Transverse colon (tissue), 4 donors: ENCODE measurements at regions not wholly inside any gene's neighbourhood (a gene's known extent, or its start where the extent isn't known, plus 50 kb on each side); places are given as distances from the start of the nearest gene placed in this dataset.

ENCODE experiments used
- POLR2A ChIP-seq: fragments of 450-650 bp; IDR thresholded peaks from one replicate; pipeline ENCODE4 v1.6.1; 2016; ENCODE audit warnings: antibody characterized with exemption, mild to moderate bottlenecking, moderate library complexity
- POLR2AphosphoS5 ChIP-seq, 3 donors: sonication (generic); formaldehyde crosslinking; IDR thresholded peaks; one replicate each; pipeline ENCODE4 v1.6.1; 2016; ENCODE audit warnings: antibody characterized with exemption in 3 of 3
- TF ChIP-seq, protein P1 (sequence below), 5 experiments: fragments of 200-600 bp in 3 of 5; fragments of 450-650 bp in 2 of 5; sonication (generic) in 3 of 5; IDR thresholded peaks; 1 replicate in 2 of 5; 2 replicates in 3 of 5; pipeline ENCODE4 v1.5.1; 2016 to 2017; ENCODE audit warnings: antibody characterized with exemption in 5 of 5, inconsistent platforms in 3 of 5, mild to moderate bottlenecking in 2 of 5, moderate library complexity in 1 of 5

DNA sequence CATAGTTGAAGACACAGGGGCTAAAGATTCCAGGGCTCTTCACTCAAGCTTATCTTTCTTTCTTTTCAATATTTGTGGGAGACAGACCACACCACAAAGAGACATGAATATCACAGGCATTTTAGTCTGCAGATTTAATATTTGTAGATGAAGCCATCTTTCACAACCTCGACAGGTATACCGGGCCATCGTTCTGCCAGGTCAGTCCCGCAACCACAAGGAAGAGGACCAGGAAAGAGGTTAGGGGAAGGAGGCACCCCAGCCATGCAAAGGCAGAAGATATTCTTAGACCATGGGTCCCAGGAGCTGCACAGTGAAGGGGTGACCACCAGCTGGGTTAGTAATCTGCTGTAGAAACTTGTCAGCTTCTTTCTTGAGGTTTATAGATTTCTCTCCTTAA lies 66.8 kb upstream of the UCN3 start:
- TF ChIP-seq POLR2A, result no peak
- TF ChIP-seq, protein P1, sequence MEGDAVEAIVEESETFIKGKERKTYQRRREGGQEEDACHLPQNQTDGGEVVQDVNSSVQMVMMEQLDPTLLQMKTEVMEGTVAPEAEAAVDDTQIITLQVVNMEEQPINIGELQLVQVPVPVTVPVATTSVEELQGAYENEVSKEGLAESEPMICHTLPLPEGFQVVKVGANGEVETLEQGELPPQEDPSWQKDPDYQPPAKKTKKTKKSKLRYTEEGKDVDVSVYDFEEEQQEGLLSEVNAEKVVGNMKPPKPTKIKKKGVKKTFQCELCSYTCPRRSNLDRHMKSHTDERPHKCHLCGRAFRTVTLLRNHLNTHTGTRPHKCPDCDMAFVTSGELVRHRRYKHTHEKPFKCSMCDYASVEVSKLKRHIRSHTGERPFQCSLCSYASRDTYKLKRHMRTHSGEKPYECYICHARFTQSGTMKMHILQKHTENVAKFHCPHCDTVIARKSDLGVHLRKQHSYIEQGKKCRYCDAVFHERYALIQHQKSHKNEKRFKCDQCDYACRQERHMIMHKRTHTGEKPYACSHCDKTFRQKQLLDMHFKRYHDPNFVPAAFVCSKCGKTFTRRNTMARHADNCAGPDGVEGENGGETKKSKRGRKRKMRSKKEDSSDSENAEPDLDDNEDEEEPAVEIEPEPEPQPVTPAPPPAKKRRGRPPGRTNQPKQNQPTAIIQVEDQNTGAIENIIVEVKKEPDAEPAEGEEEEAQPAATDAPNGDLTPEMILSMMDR (IDR thresholded peaks at IDR 0.05), result no peak
- no peak for TF ChIP-seq POLR2AphosphoS5 (IDR thresholded peaks at IDR 0.05)
